HCT116 (cell line): ENCODE measurements at regions not wholly inside any gene's neighbourhood (a gene's known extent, or its start where the extent isn't known, plus 50 kb on each side); places are given as distances from the start of the nearest gene placed in this dataset.
A peak's percentile ranks its signal among the peaks of the same experiment; 100 is the strongest.
"Not testable (repeated sequence)": the region's sequence is repeated elsewhere in the genome, so short reads cannot be mapped to it uniquely, and the experiment has no call there.

Experiments
- ATAC-seq: fragments of 200-7000 bp; cut with Tn5 transposase; 2 replicates; pipeline ENCODE4 v1.9.1; 2020; ENCODE audit warnings: mild to moderate bottlenecking, moderate library complexity
- BruUV-seq: library from RNA; stranded (reverse); fragments of 400-500 nt; replicated peaks from 2 replicates; lab custom pipeline; 2021; lab: Mats Ljungman, UMichigan
- CTCF ChIA-PET: fragments of 300-600 bp; sonication (Branson Sonifier 250); formaldehyde crosslinking; loops from one replicate; lab custom pipeline; 2021; ENCODE audit warnings: antibody characterized with exemption; lab: Charles Lee
- POLR2A ChIA-PET: fragments of 300-600, 350-600 bp; sonication (Branson Sonifier 250); formaldehyde crosslinking; loops from one replicate; lab custom pipeline; 2021; ENCODE audit warnings: antibody characterized with exemption; lab: Charles Lee
- RAD21 ChIA-PET, 2 experiments: fragments of 300-600 bp; sonication (Branson Sonifier 250); formaldehyde crosslinking; loops; one replicate each; lab custom pipeline; 2023; ENCODE audit warnings: low total read pairs in 2 of 2; ENCODE audit not compliant: uncharacterized antibody in 2 of 2, unreplicated experiment in 2 of 2, low non-redundant PET in 1 of 2; lab: Charles Lee
- DNase-seq: peaks from one replicate; pipeline ENCODE4 v3.0.0-alpha.2; 2010; ENCODE audit warnings: low read depth, low spot score
- H2AFZ ChIP-seq: fragments of 200-600 bp; shearing (Covaris generic), sonication (generic); 2 replicates; pipeline ENCODE4 v1.6.1; 2017; ENCODE audit warnings: low read depth, mixed run types, mixed read lengths, antibody characterized with exemption, low read length; ENCODE audit not compliant: poor library complexity, severe bottlenecking
- H3K27ac ChIP-seq: 2 replicates; pipeline ENCODE4 v1.5.1; 2012; ENCODE audit warnings: low read depth, low read length
- H3K27me3 ChIP-seq: fragments of 200-600 bp; sonication (generic); 2 replicates; pipeline ENCODE4 v1.6.1; 2016; ENCODE audit warnings: mixed run types, low read length, mixed read lengths; ENCODE audit not compliant: insufficient read depth
- H3K36me3 ChIP-seq, 2 experiments: fragments of 200-500 bp in 1 of 2; fragments of 200-600 bp in 1 of 2; sonication (Bioruptor generic) in 1 of 2; sonication (generic) in 1 of 2; 2 replicates each; pipeline versions ENCODE4 v1.5.1 to v1.6.1; 2014 to 2016; ENCODE audit warnings: low read length in 2 of 2, inconsistent platforms in 1 of 2, mixed read lengths in 1 of 2, mixed run types in 1 of 2; ENCODE audit not compliant: insufficient read depth in 2 of 2, control insufficient read depth in 1 of 2
- H3K4me1 ChIP-seq, 2 experiments: fragments of 200-600 bp in 1 of 2; sonication (generic) in 1 of 2; 2 replicates each; pipeline versions ENCODE4 v1.5.1 to v1.6.1; 2012 to 2017; ENCODE audit warnings: low read length in 2 of 2, inconsistent platforms in 1 of 2, mild to moderate bottlenecking in 1 of 2, mixed read lengths in 1 of 2, mixed run types in 1 of 2, moderate library complexity in 1 of 2; ENCODE audit not compliant: insufficient read depth in 2 of 2, control insufficient read depth in 1 of 2
- H3K4me2 ChIP-seq: fragments of 200-600 bp; sonication (generic); 2 replicates; pipeline ENCODE4 v1.6.1; 2017; ENCODE audit warnings: mixed run types, low read length, mixed read lengths
- H3K4me3 ChIP-seq, 2 experiments: fragments of 200-600 bp in 1 of 2; sonication (generic) in 1 of 2; replicated peaks in 1 of 2; 2 replicates each; pipeline ENCODE4 v1.5.1; 2011 to 2016; ENCODE audit warnings: low read length in 2 of 2, control low read depth in 1 of 2, low read depth in 1 of 2, mild to moderate bottlenecking in 1 of 2, mixed read lengths in 1 of 2, mixed run types in 1 of 2
- H3K79me2 ChIP-seq: fragments of 200-600 bp; sonication (generic); 2 replicates; pipeline ENCODE4 v1.6.1; 2017; ENCODE audit warnings: mild to moderate bottlenecking, mixed run types, low read length, moderate library complexity, mixed read lengths; ENCODE audit not compliant: insufficient read depth
- H3K9ac ChIP-seq: fragments of 200-600 bp; sonication (generic); 2 replicates; pipeline ENCODE4 v1.6.1; 2016; ENCODE audit warnings: low read length, mixed read lengths
- H3K9me2 ChIP-seq: fragments of 200-600 bp; sonication (generic), shearing (Covaris generic); 2 replicates; pipeline ENCODE4 v1.6.1; 2017; ENCODE audit warnings: mixed run types, mild to moderate bottlenecking, moderate library complexity; ENCODE audit not compliant: insufficient read depth
- H3K9me3 ChIP-seq, 2 experiments: fragments of 200-500 bp in 1 of 2; fragments of 200-600 bp in 1 of 2; sonication (Bioruptor generic) in 1 of 2; sonication (generic) in 1 of 2; 2 replicates each; pipeline ENCODE4 v1.6.1; 2014 to 2017; ENCODE audit warnings: low read length in 2 of 2, mixed read lengths in 2 of 2, inconsistent platforms in 1 of 2, low read depth in 1 of 2, mild to moderate bottlenecking in 1 of 2, mixed run types in 1 of 2, moderate library complexity in 1 of 2; ENCODE audit not compliant: control insufficient read depth in 1 of 2, insufficient read depth in 1 of 2
- H4K20me1 ChIP-seq: fragments of 200-600 bp; sonication (generic), shearing (Covaris generic); 2 replicates; pipeline ENCODE4 v1.6.1; 2017; ENCODE audit warnings: mixed run types, mild to moderate bottlenecking, moderate library complexity; ENCODE audit not compliant: insufficient read depth
- ATF3 ChIP-seq: IDR thresholded peaks from 2 replicates; pipeline ENCODE4 v1.6.1; 2012
- CTCF ChIP-seq, 3 experiments: fragments of 200-600 bp in 1 of 3; sonication (generic) in 1 of 3; IDR thresholded peaks in 2 of 3; conservative IDR thresholded peaks in 1 of 3; 2 replicates each; pipeline ENCODE4 v1.5.1; 2012 to 2017; ENCODE audit warnings: low read depth in 2 of 3, low read length in 2 of 3, antibody characterized with exemption in 1 of 3, borderline replicate concordance in 1 of 3, control low read depth in 1 of 3, mild to moderate bottlenecking in 1 of 3, mixed read lengths in 1 of 3, mixed run types in 1 of 3, moderate library complexity in 1 of 3; ENCODE audit not compliant: insufficient read depth in 1 of 3
- EGR1 ChIP-seq: IDR thresholded peaks from 2 replicates; pipeline ENCODE4 v1.6.1; 2012; ENCODE audit warnings: low read depth
- ELF1 ChIP-seq: IDR thresholded peaks from 2 replicates; pipeline ENCODE4 v1.6.1; 2012; ENCODE audit warnings: low read depth, borderline replicate concordance
- FOSL1 ChIP-seq: IDR thresholded peaks from 2 replicates; pipeline ENCODE4 v1.6.1; 2012; ENCODE audit warnings: low read depth
- MAX ChIP-seq: IDR thresholded peaks from 2 replicates; pipeline ENCODE4 v1.6.1; 2012
- POLR2A ChIP-seq: IDR thresholded peaks from 2 replicates; pipeline ENCODE4 v1.7.0; 2011; ENCODE audit warnings: borderline replicate concordance; ENCODE audit not compliant: insufficient read depth, insufficient read length; ENCODE audit errors: extremely low read depth
- POLR2AphosphoS5 ChIP-seq: IDR thresholded peaks from 2 replicates; pipeline ENCODE4 v1.6.1; 2011; ENCODE audit warnings: mild to moderate bottlenecking, low read depth, low read length, moderate library complexity
- RAD21 ChIP-seq: IDR thresholded peaks from 2 replicates; pipeline ENCODE4 v1.6.1; 2012; ENCODE audit warnings: low read depth, mild to moderate bottlenecking
- SRF ChIP-seq: IDR thresholded peaks from 2 replicates; pipeline ENCODE4 v1.6.1; 2012; ENCODE audit warnings: low read depth
- TCF7L2 ChIP-seq: IDR thresholded peaks from 2 replicates; pipeline ENCODE4 v1.7.0; 2011; ENCODE audit warnings: borderline replicate concordance, inconsistent platforms; ENCODE audit not compliant: insufficient read depth, insufficient read length; ENCODE audit errors: extremely low read depth
- YY1 ChIP-seq: IDR thresholded peaks from 2 replicates; pipeline ENCODE4 v1.6.1; 2011; ENCODE audit warnings: low read length, low read depth, moderate library complexity, mild to moderate bottlenecking; ENCODE audit not compliant: insufficient replicate concordance; ENCODE audit errors: extremely low read depth
- ZBTB33 ChIP-seq: IDR thresholded peaks from 2 replicates; pipeline ENCODE4 v1.6.1; 2011; ENCODE audit warnings: mild to moderate bottlenecking, low read length, moderate library complexity; ENCODE audit not compliant: insufficient replicate concordance; ENCODE audit errors: extremely low read depth
- intact Hi-C: fragments of 100-400 bp; cut with micrococcal nuclease; formaldehyde crosslinking; loops from 2 replicates; pipeline ENCODE4 v1.10.0; 2022

GRCh38 chr3:156043832-156044633, 76.3 kb upstream of the KCNAB1 start:
- H3K79me2 ChIP-seq, POLR2A ChIA-PET, H3K4me2 ChIP-seq, H3K9me2 ChIP-seq, H3K4me3 ChIP-seq, BruUV-seq, H3K9me3 ChIP-seq, H3K4me1 ChIP-seq, H4K20me1 ChIP-seq, H3K9ac ChIP-seq, H3K36me3 ChIP-seq, H3K27me3 ChIP-seq, H3K27ac ChIP-seq: not testable (repeated sequence)
- intact Hi-C loops = loop anchor here (5.0 kb wide), 1 partner anchor 628 kb away; the partner anchor contains the start of gene TIPARP
- H2AFZ ChIP-seq = peak overlapping the region; percentile 21
- TF ChIP-seq RAD21 = peak; percentile 71
- TF ChIP-seq CTCF (IDR thresholded peaks at IDR 0.05 in 2 of 3, conservative IDR thresholded peaks at IDR 0.05 in 1 of 3; ENCODE audit: borderline replicate concordance in 1 of 3, insufficient read depth in 1 of 3, low read depth in 2 of 3, low read length in 2 of 3) = peak; percentile 49 to 80 (median 71); a peak in 5 of 6 replicates
- ChIA-PET RAD21 (interaction anchor here in 1 of 2 experiments (0.7 kb wide), 2 partner anchors 346 to 1089 kb away, joined by 3 read pairs; no protein-coding TSS in a partner anchor), CTCF (interaction anchor here (0.7 to 2.2 kb wide), 14 partner anchors 9 to 1158 kb away, joined by 3 to 6 read pairs (median 3); no protein-coding TSS in a partner anchor)
- DNase-seq (peak; percentile 4), ATAC-seq (peak; percentile 73)

- H3K4me2 ChIP-seq = no peak overlapping the region
- H4K20me1 ChIP-seq = no peaks in the 10 kb centered on the region
- H3K9me2 ChIP-seq = no peaks in the 10 kb centered on the region
- H2AFZ ChIP-seq = no peak overlapping the region
- no peak overlapping the region for H3K4me3 ChIP-seq
- BruUV-seq = no TSS peak
- no peaks in the 10 kb centered on the region for H3K36me3 ChIP-seq
- intact Hi-C loops = loop anchor here (5.0 kb wide), 1 partner anchor 628 kb away; the partner anchor contains the start of gene TIPARP
- H3K4me1 ChIP-seq = no peaks in the 10 kb centered on the region
- H3K9ac ChIP-seq = no peak overlapping the region
- RAD21 ChIA-PET = no interaction called here
- DNase-seq = no peak
- POLR2A ChIA-PET = no interaction called here
- no peaks in the 10 kb centered on the region for H3K79me2 ChIP-seq
- H3K27me3 ChIP-seq = no peaks in the 10 kb centered on the region
- CTCF ChIA-PET = interaction anchor here (0.8 to 2.2 kb wide), 8 partner anchors 17 to 1157 kb away, joined by 3 to 6 read pairs (median 4); no protein-coding TSS in a partner anchor
- no peak for ATAC-seq
- H3K9me3 ChIP-seq = no peaks in the 10 kb centered on the region
- H3K27ac ChIP-seq = no peak overlapping the region
- TF ChIP-seq FOSL1 (no peak), YY1 (no peak), RAD21 (no peak), POLR2AphosphoS5 (no peak), TCF7L2 (no peak), EGR1 (no peak), SRF (no peak), MAX (no peak), ATF3 (no peak), ZBTB33 (no peak), POLR2A (no peak), ELF1 (no peak)
Observed at GRCh38 chr3:156044634-156044975, 75.8 kb upstream of the KCNAB1 start.
